ENCODE measurements at regions not wholly inside any gene's neighbourhood (a gene's known extent, or its start where the extent isn't known, plus 50 kb on each side); places are given as distances from the start of the nearest gene placed in this dataset.

DNA sequence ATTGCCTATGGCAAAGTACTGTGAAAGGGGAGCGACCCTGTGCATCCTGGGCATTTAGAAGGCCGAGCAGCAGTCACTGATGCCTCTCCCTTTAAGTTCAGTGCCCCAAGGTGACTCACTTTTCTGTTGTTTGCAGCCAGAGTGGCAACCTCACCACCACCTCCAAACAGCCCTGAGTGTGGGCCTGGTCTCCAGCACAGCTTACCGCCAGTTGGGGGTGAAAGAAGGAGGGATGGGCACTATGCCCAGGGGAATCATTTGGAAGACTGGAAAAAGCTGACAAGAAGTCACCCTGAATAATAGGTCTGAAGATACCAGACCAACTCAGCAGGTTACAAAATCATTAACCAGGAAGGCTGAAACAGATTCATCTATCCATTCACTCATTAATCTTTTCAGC is 571.8 kb downstream of the EPHB1 start:
- no peak overlapping the region for H3K4me3 ChIP-seq (ENCODE audit: low read depth, low read length)
- no peaks in the 10 kb centered on the region for H3K27me3 ChIP-seq (ENCODE audit: control insufficient read depth, insufficient read depth, low read length)
- H3K4me2 ChIP-seq (ENCODE audit: low read length), result no peak overlapping the region
- H3K9ac ChIP-seq, result no peak overlapping the region
- H3K79me2 ChIP-seq, result no peaks in the 10 kb centered on the region
- H3K36me3 ChIP-seq (ENCODE audit: control insufficient read depth, insufficient read depth, low read length), result no peaks in the 10 kb centered on the region
- H2AFZ ChIP-seq, result no peak overlapping the region
- no peak overlapping the region for H3K27ac ChIP-seq
- TF ChIP-seq, protein P1, sequence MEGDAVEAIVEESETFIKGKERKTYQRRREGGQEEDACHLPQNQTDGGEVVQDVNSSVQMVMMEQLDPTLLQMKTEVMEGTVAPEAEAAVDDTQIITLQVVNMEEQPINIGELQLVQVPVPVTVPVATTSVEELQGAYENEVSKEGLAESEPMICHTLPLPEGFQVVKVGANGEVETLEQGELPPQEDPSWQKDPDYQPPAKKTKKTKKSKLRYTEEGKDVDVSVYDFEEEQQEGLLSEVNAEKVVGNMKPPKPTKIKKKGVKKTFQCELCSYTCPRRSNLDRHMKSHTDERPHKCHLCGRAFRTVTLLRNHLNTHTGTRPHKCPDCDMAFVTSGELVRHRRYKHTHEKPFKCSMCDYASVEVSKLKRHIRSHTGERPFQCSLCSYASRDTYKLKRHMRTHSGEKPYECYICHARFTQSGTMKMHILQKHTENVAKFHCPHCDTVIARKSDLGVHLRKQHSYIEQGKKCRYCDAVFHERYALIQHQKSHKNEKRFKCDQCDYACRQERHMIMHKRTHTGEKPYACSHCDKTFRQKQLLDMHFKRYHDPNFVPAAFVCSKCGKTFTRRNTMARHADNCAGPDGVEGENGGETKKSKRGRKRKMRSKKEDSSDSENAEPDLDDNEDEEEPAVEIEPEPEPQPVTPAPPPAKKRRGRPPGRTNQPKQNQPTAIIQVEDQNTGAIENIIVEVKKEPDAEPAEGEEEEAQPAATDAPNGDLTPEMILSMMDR (IDR thresholded peaks at IDR 0.05), result no peak
- no peaks in the 10 kb centered on the region for H3K4me1 ChIP-seq
- no peaks in the 10 kb centered on the region for H3K9me3 ChIP-seq (ENCODE audit: control insufficient read depth, low read length)

DNA sequence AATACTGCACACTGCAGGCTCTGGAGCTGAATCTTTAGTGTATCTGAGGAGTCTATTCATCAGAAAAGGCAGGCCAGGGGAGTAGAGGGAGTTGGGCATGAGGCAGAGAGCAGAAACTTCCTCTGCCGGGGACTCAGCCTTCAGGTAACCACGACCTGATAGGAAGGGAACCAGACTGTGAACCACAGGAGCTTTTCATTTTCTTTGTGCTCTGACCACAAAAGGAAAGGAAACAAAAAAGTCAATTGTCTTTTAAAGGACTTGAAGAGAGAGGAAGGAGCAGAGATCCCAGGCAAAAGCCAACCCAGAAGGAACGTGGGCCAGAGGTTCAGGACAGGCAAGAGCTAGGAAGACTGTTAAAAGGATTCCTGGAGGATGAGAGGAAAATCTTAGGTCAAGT is 573.3 kb downstream of the EPHB1 start:
- no peaks in the 10 kb centered on the region for H3K4me1 ChIP-seq
- H3K36me3 ChIP-seq (ENCODE audit: control insufficient read depth, insufficient read depth, low read length), result no peaks in the 10 kb centered on the region
- H3K4me2 ChIP-seq (ENCODE audit: low read length), result no peak overlapping the region
- no peak overlapping the region for H3K27ac ChIP-seq
- H3K4me3 ChIP-seq (ENCODE audit: low read depth, low read length), result no peak overlapping the region
- TF ChIP-seq, protein P1 (IDR thresholded peaks at IDR 0.05), result no peak
- no peak overlapping the region for H2AFZ ChIP-seq
- no peaks in the 10 kb centered on the region for H3K79me2 ChIP-seq
- H3K9ac ChIP-seq, result no peak overlapping the region
- H3K27me3 ChIP-seq (ENCODE audit: control insufficient read depth, insufficient read depth, low read length), result no peaks in the 10 kb centered on the region
- no peaks in the 10 kb centered on the region for H3K9me3 ChIP-seq (ENCODE audit: control insufficient read depth, low read length)

DNA sequence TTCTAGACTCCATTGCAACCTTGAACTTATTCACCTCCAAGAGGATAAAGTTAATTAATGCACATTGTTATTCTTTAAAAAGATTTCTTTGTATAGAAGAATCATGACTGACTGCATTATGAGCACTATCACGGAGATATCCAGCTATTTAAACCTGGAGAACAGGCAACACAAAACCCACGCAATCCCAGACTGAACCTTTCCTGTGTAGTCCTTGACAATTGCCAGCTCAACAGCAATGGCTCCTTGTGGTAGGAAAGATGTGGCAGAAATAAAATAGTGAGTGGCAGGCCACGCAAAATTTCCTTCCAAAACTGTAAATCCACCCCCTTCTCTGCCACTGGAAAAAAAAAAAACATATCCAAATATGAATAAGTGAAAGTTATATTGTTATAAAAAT is 573.7 kb downstream of the EPHB1 start:
- Histone ChIP-seq H3K27me3 (ENCODE audit: control insufficient read depth, insufficient read depth, low read length) (no peaks in the 10 kb centered on the region), H3K79me2 (no peaks in the 10 kb centered on the region), H3K27ac (no peak overlapping the region), H3K9ac (no peak overlapping the region), H3K4me1 (no peaks in the 10 kb centered on the region), H3K4me3 (ENCODE audit: low read depth, low read length) (no peak overlapping the region), H3K9me3 (ENCODE audit: control insufficient read depth, low read length) (no peaks in the 10 kb centered on the region), H3K36me3 (ENCODE audit: control insufficient read depth, insufficient read depth, low read length) (no peaks in the 10 kb centered on the region), H3K4me2 (ENCODE audit: low read length) (no peak overlapping the region), H2AFZ (no peak overlapping the region)
- TF ChIP-seq, protein P1 (IDR thresholded peaks at IDR 0.05), result no peak

DNA sequence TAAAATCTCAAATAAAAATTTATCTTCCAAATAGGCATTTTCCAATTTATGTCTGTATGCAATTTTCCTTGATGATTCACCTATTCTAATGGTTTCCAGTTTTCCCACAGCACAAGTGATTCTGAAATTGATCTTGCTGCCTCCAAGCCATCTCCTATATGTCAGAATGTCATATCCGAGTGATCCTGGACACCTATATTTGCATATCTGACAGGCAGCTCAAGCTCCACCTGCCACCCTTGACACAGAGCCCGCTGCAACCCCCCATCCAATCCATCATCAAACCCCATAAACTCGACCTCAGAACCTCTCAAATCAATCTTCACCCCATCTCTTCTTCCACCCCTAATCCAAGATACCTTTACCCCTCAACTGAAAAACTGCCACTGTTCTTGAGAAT is 579.5 kb downstream of the EPHB1 start:
- Histone ChIP-seq H3K36me3 (ENCODE audit: control insufficient read depth, insufficient read depth, low read length) (no peaks in the 10 kb centered on the region), H3K9me3 (ENCODE audit: control insufficient read depth, low read length) (no peaks in the 10 kb centered on the region), H3K4me2 (ENCODE audit: low read length) (no peak overlapping the region)

DNA sequence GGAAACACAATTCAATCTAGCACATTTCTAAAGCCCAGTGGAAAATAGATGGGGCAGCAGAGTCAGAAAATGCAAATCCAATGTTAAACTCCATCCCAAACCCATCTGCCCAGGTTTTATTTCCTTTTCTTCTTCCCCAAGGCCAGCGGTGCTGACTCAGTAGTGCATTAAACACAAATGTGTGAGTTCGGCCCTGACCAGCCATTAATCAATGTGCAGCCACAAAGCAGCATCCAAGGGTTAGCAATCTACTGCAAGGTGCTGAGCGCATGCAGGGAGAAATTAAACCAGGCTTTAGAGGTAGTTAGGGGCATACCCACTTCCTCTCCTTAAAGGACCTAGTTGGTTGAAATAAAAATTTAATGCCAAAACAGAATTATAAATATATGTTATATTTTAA is 583.3 kb upstream of the PPP2R3A start:
- Histone ChIP-seq H3K9me3 (ENCODE audit: control insufficient read depth, low read length) (no peaks in the 10 kb centered on the region), H3K27me3 (ENCODE audit: control insufficient read depth, insufficient read depth, low read length) (no peaks in the 10 kb centered on the region), H2AFZ (no peak overlapping the region)

More for the DNA sequence above, 579.5 kb downstream of the EPHB1 start:
- no peak overlapping the region for H3K27ac ChIP-seq
- TF ChIP-seq, protein P1 (IDR thresholded peaks at IDR 0.05), result no peak
- H3K9ac ChIP-seq, result no peak overlapping the region
- H2AFZ ChIP-seq, result no peak overlapping the region
- H3K79me2 ChIP-seq, result no peaks in the 10 kb centered on the region
- no peaks in the 10 kb centered on the region for H3K4me1 ChIP-seq
- no peak overlapping the region for H3K4me3 ChIP-seq (ENCODE audit: low read depth, low read length)
- H3K27me3 ChIP-seq (ENCODE audit: control insufficient read depth, insufficient read depth, low read length), result no peaks in the 10 kb centered on the region

More for the DNA sequence above, 583.3 kb upstream of the PPP2R3A start:
- H3K36me3 ChIP-seq (ENCODE audit: control insufficient read depth, insufficient read depth, low read length), result no peaks in the 10 kb centered on the region
- no peak overlapping the region for H3K27ac ChIP-seq
- H3K79me2 ChIP-seq, result no peaks in the 10 kb centered on the region
- no peak overlapping the region for H3K4me3 ChIP-seq (ENCODE audit: low read depth, low read length)
- TF ChIP-seq, protein P1 (IDR thresholded peaks at IDR 0.05), result no peak
- no peak overlapping the region for H3K9ac ChIP-seq
- H3K4me1 ChIP-seq, result no peaks in the 10 kb centered on the region
- no peak overlapping the region for H3K4me2 ChIP-seq (ENCODE audit: low read length)

Measured in parathyroid adenoma (tissue), 2 donors.